A549 (cell line): ENCODE measurements at regions not wholly inside any gene's neighbourhood (a gene's known extent, or its start where the extent isn't known, plus 50 kb on each side); places are given as distances from the start of the nearest gene placed in this dataset.
"Not testable (repeated sequence)": the region's sequence is repeated elsewhere in the genome, so short reads cannot be mapped to it uniquely, and the experiment has no call there.

Source experiments
- EP300 ChIP-seq, 2 experiments: fragments of >200 bp; sonication (Bioruptor Twin); formaldehyde crosslinking; IDR thresholded peaks; 2 replicates in 1 of 2; 3 replicates in 1 of 2; pipeline ENCODE4 v1.6.1; 2016 to 2017
- MAZ ChIP-seq: fragments of 150-350 bp; IDR thresholded peaks from 2 replicates; pipeline ENCODE4 v1.6.1; 2014; ENCODE audit warnings: antibody characterized with exemption, low read depth, low read length, borderline replicate concordance
- RNF2 ChIP-seq: fragments of 200-600 bp; sonication (generic); IDR thresholded peaks from 2 replicates; pipeline ENCODE4 v1.6.1; 2016; ENCODE audit warnings: low read depth, mild to moderate bottlenecking, antibody characterized with exemption, moderate library complexity, borderline replicate concordance
- SMC3 ChIP-seq: fragments of >200 bp; sonication (Bioruptor Twin); formaldehyde crosslinking; IDR thresholded peaks from 3 replicates; pipeline ENCODE4 v1.6.1; 2018; ENCODE audit warnings: inconsistent platforms
- ZC3H11A ChIP-seq: fragments of 450-650 bp; IDR thresholded peaks from 2 replicates; pipeline ENCODE4 v1.6.1; 2014; ENCODE audit warnings: antibody characterized with exemption, mild to moderate bottlenecking
- TF ChIP-seq, protein P1 (sequence below): fragments of >200 bp; sonication (Bioruptor Twin); formaldehyde crosslinking; IDR thresholded peaks from 3 replicates; pipeline ENCODE4 v1.5.1; 2016
- TF ChIP-seq, protein P2 (sequence below): fragments of 150-350 bp; IDR thresholded peaks from 2 replicates; pipeline ENCODE4 v1.6.1; 2014; ENCODE audit warnings: low read depth, mild to moderate bottlenecking, low read length

DNA sequence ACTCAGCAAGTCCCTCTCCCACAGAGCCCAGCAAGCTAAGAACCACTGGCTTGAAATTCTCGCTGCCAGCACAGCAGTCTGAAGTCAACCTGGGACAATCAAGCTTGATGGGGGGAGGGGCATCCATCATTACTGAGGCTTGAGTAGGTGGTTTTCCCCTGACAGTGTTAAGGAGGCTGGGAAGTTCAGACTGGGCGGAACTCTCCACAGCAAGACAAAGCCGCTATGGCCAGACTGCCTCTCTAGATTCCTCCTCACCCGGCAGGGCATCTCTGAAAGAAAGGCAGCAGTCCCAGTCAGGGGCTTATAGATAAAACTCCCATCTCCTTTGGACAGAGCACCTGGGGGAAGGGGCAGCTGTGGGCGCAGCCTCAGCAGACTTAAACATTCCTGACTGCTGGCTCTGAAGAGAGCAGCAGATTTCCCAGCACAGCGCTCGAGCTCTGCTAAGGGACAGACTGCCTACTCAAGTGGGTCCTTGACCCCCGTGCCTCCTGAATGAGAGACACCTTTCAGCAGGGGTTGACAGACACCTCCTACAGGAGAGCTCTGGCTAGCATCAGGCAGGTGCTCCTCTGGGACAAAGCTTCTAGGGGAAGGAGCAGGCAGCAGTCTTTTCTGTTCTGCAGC is 188.4 kb downstream of the PCTP start:
- not testable (repeated sequence) for TF ChIP-seq ZC3H11A; EP300 (IDR thresholded peaks at IDR 0.05); SMC3; RNF2; MAZ
- TF ChIP-seq, protein P1, sequence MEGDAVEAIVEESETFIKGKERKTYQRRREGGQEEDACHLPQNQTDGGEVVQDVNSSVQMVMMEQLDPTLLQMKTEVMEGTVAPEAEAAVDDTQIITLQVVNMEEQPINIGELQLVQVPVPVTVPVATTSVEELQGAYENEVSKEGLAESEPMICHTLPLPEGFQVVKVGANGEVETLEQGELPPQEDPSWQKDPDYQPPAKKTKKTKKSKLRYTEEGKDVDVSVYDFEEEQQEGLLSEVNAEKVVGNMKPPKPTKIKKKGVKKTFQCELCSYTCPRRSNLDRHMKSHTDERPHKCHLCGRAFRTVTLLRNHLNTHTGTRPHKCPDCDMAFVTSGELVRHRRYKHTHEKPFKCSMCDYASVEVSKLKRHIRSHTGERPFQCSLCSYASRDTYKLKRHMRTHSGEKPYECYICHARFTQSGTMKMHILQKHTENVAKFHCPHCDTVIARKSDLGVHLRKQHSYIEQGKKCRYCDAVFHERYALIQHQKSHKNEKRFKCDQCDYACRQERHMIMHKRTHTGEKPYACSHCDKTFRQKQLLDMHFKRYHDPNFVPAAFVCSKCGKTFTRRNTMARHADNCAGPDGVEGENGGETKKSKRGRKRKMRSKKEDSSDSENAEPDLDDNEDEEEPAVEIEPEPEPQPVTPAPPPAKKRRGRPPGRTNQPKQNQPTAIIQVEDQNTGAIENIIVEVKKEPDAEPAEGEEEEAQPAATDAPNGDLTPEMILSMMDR = not testable (repeated sequence)
- TF ChIP-seq, protein P2, sequence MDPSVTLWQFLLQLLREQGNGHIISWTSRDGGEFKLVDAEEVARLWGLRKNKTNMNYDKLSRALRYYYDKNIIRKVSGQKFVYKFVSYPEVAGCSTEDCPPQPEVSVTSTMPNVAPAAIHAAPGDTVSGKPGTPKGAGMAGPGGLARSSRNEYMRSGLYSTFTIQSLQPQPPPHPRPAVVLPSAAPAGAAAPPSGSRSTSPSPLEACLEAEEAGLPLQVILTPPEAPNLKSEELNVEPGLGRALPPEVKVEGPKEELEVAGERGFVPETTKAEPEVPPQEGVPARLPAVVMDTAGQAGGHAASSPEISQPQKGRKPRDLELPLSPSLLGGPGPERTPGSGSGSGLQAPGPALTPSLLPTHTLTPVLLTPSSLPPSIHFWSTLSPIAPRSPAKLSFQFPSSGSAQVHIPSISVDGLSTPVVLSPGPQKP = not testable (repeated sequence)
